Endothelial cell of umbilical vein (primary cell): ENCODE measurements at regions not wholly inside any gene's neighbourhood (a gene's known extent, or its start where the extent isn't known, plus 50 kb on each side); places are given as distances from the start of the nearest gene placed in this dataset.

Source experiments
- BruUV-seq: library from RNA; stranded (reverse); fragments of 400-500 nt; replicated peaks from 2 replicates; lab custom pipeline; 2021; lab: Mats Ljungman, UMichigan
- CTCF ChIA-PET: fragments of 300-600, 350-600 bp; sonication (Branson Sonifier 250); formaldehyde crosslinking; loops from one replicate; lab custom pipeline; 2021; ENCODE audit warnings: antibody characterized with exemption, inconsistent platforms; lab: Charles Lee
- POLR2A ChIA-PET: fragments of 300-600, 350-600 bp; sonication (Branson Sonifier 250); formaldehyde crosslinking; loops from one replicate; lab custom pipeline; 2021; ENCODE audit warnings: antibody characterized with exemption, inconsistent platforms; lab: Charles Lee
- DNase-seq: peaks from one replicate; pipeline ENCODE4 v3.0.0-alpha.2; 2011; ENCODE audit warnings: low read depth, low spot score
- FAIRE-seq: peaks from 2 replicates; lab custom pipeline; 2011; peaks lifted over from hg19 to GRCh38; lab: Jason Lieb, UNC
- H2AFZ ChIP-seq: 2 replicates; pipeline ENCODE4 v1.6.0; 2012; ENCODE audit warnings: low read depth, low read length, control low read depth, inconsistent platforms
- H3K27ac ChIP-seq: 2 replicates; pipeline ENCODE4 v1.5.1; 2011; ENCODE audit warnings: low read depth, mild to moderate bottlenecking, control low read depth, low read length, moderate library complexity; ENCODE audit not compliant: insufficient read depth
- H3K27me3 ChIP-seq, 2 experiments: 2 replicates each; pipeline versions ENCODE4 v1.6.0 to v1.6.1; 2011; ENCODE audit warnings: low read length in 2 of 2, mixed read lengths in 1 of 2; ENCODE audit not compliant: control insufficient read depth in 2 of 2, insufficient read depth in 2 of 2
- H3K36me3 ChIP-seq, 2 experiments: 2 replicates in 1 of 2; 3 replicates in 1 of 2; pipeline ENCODE4 v1.5.1; 2011; ENCODE audit warnings: low read length in 2 of 2, mild to moderate bottlenecking in 1 of 2, moderate library complexity in 1 of 2; ENCODE audit not compliant: control insufficient read depth in 2 of 2, insufficient read depth in 2 of 2; ENCODE audit errors: extremely low read depth in 1 of 2
- H3K4me1 ChIP-seq: 3 replicates; pipeline ENCODE4 v1.5.1; 2011; ENCODE audit warnings: mild to moderate bottlenecking, low read length; ENCODE audit not compliant: control insufficient read depth, insufficient read depth; ENCODE audit errors: extremely low read depth
- H3K4me2 ChIP-seq: 2 replicates; pipeline ENCODE4 v1.6.1; 2011; ENCODE audit warnings: low read length, control low read depth, mixed read lengths; ENCODE audit not compliant: insufficient read depth
- H3K4me3 ChIP-seq, 3 experiments: fragments of 200-600 bp in 1 of 3; sonication (generic), shearing (Covaris generic) in 1 of 3; replicated peaks in 1 of 3; 2 replicates each; pipeline ENCODE4 v1.5.1; 2011 to 2016; ENCODE audit warnings: control low read depth in 3 of 3, low read length in 3 of 3, mild to moderate bottlenecking in 2 of 3, inconsistent platforms in 1 of 3, low read depth in 1 of 3, moderate library complexity in 1 of 3; ENCODE audit not compliant: insufficient read depth in 1 of 3
- H3K79me2 ChIP-seq: 2 replicates; pipeline ENCODE4 v1.6.0; 2012; ENCODE audit warnings: low read length, inconsistent platforms; ENCODE audit not compliant: control insufficient read depth, insufficient read depth
- H3K9ac ChIP-seq: replicated peaks from 2 replicates; pipeline ENCODE3; 2011; ENCODE audit warnings: low read length, control low read depth; ENCODE audit not compliant: insufficient read depth; ENCODE audit errors: extremely low read depth
- H3K9me1 ChIP-seq: replicated peaks from 3 replicates; pipeline ENCODE4 v1.6.0; 2011; ENCODE audit warnings: mild to moderate bottlenecking, low read length; ENCODE audit not compliant: control insufficient read depth, insufficient read depth; ENCODE audit errors: extremely low read depth
- H3K9me3 ChIP-seq: replicated peaks from 2 replicates; pipeline ENCODE4 v1.5.1; 2012; ENCODE audit warnings: low read length, inconsistent platforms; ENCODE audit not compliant: control insufficient read depth, insufficient read depth
- H4K20me1 ChIP-seq: replicated peaks from 2 replicates; pipeline ENCODE3; 2011; ENCODE audit warnings: mild to moderate bottlenecking, low read length; ENCODE audit not compliant: control insufficient read depth, insufficient read depth; ENCODE audit errors: extremely low read depth
- EZH2 ChIP-seq: IDR thresholded peaks from 2 replicates; pipeline ENCODE4 v1.6.1; 2012; ENCODE audit warnings: borderline replicate concordance, low read depth, mild to moderate bottlenecking, moderate library complexity, low read length, inconsistent platforms; ENCODE audit not compliant: severe bottlenecking
- FOS ChIP-seq: IDR thresholded peaks from 2 replicates; pipeline ENCODE4 v1.6.1; 2011; ENCODE audit warnings: mild to moderate bottlenecking, low read length, moderate library complexity, borderline replicate concordance; ENCODE audit not compliant: insufficient read depth
- GATA2 ChIP-seq: IDR thresholded peaks from 2 replicates; pipeline ENCODE4 v1.7.0; 2011; ENCODE audit warnings: low read depth, mild to moderate bottlenecking, moderate library complexity, mixed read lengths, low read length; ENCODE audit not compliant: insufficient read length, insufficient read depth
- JUN ChIP-seq: IDR thresholded peaks from 2 replicates; pipeline ENCODE4 v1.6.1; 2011; ENCODE audit warnings: borderline replicate concordance, low read depth; ENCODE audit not compliant: insufficient read length, insufficient read depth
- MYC ChIP-seq: IDR thresholded peaks from one replicate; pipeline ENCODE4 v1.6.1; 2011; ENCODE audit warnings: mild to moderate bottlenecking, low read depth, low read length
- POLR2A ChIP-seq: IDR thresholded peaks from 2 replicates; pipeline ENCODE4 v1.6.1; 2012; ENCODE audit warnings: low read depth, mild to moderate bottlenecking, control low read depth, low read length
- POLR2AphosphoS5 ChIP-seq: IDR thresholded peaks from 2 replicates; pipeline ENCODE4 v1.6.1; 2012; ENCODE audit warnings: low read depth, mild to moderate bottlenecking, control low read depth, low read length, moderate library complexity; ENCODE audit not compliant: insufficient read depth
- dilution Hi-C: fragments of 300-500 bp; cut with MboI; formaldehyde crosslinking; loops from one replicate; pipeline ENCODE4 v1.15.0; 2019; ENCODE audit warnings: low sequenced_read_pairs; ENCODE audit not compliant: extremely low pct_ligation_motif_present
- intact Hi-C: fragments of 100-400 bp; cut with micrococcal nuclease; formaldehyde crosslinking; loops from one replicate; pipeline ENCODE4 v1.10.0; 2022
- TF ChIP-seq, protein P1 (sequence below): IDR thresholded peaks from 2 replicates; pipeline ENCODE4 v1.6.1; 2011; ENCODE audit not compliant: insufficient read depth, insufficient read length
- TF ChIP-seq, protein P2 (sequence below), 2 donors: IDR thresholded peaks; 1 replicate in 1 of 2; 2 replicates in 1 of 2; pipeline ENCODE4 v1.5.1; 2011; ENCODE audit warnings: low read length in 2 of 2, mild to moderate bottlenecking in 2 of 2, moderate library complexity in 2 of 2, control low read depth in 1 of 2, inconsistent platforms in 1 of 2, low read depth in 1 of 2; ENCODE audit not compliant: insufficient read depth in 1 of 2; ENCODE audit errors: extremely low read depth in 1 of 2

DNA sequence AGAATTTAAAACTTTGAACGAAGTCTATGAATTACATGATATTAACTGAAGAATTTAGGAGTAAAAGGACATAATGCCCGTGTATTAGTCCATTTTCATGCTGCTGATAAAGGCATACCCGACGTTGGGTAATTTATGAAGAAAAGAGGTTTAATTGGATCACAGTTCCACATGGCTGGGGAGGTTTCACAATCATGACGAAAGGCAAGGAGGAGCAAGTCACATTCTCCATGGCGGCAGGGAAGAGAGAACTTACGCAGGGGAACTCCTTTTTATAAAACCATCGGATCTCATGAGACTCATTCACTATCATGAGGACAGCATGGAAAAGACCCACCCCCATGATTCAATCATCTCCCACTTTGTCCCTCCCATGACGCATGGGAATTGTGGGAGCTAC is 210.6 kb downstream of the CD83 start:
- Histone ChIP-seq H3K4me2 (no peak overlapping the region), H3K9ac (no peak overlapping the region), H4K20me1 (no peaks in the 10 kb centered on the region), H2AFZ (no peak overlapping the region), H3K79me2 (no peaks in the 10 kb centered on the region), H3K9me1 (no peaks in the 10 kb centered on the region), H3K36me3 (no peaks in the 10 kb centered on the region), H3K4me3 (no peak overlapping the region), H3K4me1 (no peaks in the 10 kb centered on the region), H3K27me3 (no peaks in the 10 kb centered on the region), H3K9me3 (peaks cover 4% of the 10 kb centered on the region), H3K27ac (no peak overlapping the region)
- POLR2A ChIA-PET: no interaction called here
- intact Hi-C loops (no loop called here), dilution Hi-C loops (no loop called here)
- DNase-seq (no peak), FAIRE-seq (no peak)
- TF ChIP-seq POLR2AphosphoS5: no peak
- TF ChIP-seq, protein P1, sequence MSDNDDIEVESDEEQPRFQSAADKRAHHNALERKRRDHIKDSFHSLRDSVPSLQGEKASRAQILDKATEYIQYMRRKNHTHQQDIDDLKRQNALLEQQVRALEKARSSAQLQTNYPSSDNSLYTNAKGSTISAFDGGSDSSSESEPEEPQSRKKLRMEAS: no peak
- TF ChIP-seq JUN: no peak
- TF ChIP-seq EZH2: no peak
- TF ChIP-seq, protein P2, sequence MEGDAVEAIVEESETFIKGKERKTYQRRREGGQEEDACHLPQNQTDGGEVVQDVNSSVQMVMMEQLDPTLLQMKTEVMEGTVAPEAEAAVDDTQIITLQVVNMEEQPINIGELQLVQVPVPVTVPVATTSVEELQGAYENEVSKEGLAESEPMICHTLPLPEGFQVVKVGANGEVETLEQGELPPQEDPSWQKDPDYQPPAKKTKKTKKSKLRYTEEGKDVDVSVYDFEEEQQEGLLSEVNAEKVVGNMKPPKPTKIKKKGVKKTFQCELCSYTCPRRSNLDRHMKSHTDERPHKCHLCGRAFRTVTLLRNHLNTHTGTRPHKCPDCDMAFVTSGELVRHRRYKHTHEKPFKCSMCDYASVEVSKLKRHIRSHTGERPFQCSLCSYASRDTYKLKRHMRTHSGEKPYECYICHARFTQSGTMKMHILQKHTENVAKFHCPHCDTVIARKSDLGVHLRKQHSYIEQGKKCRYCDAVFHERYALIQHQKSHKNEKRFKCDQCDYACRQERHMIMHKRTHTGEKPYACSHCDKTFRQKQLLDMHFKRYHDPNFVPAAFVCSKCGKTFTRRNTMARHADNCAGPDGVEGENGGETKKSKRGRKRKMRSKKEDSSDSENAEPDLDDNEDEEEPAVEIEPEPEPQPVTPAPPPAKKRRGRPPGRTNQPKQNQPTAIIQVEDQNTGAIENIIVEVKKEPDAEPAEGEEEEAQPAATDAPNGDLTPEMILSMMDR (IDR thresholded peaks at IDR 0.05; ENCODE audit: extremely low read depth in 1 of 2, insufficient read depth in 1 of 2, low read depth in 1 of 2, low read length in 2 of 2): no peak
- TF ChIP-seq POLR2A: no peak
- TF ChIP-seq MYC: no peak
- TF ChIP-seq FOS: no peak
- TF ChIP-seq GATA2: no peak
- CTCF ChIA-PET: no interaction called here
- BruUV-seq: no TSS peak
